HepG2 (cell line): ENCODE measurements at regions not wholly inside any gene's neighbourhood (a gene's known extent, or its start where the extent isn't known, plus 50 kb on each side); places are given as distances from the start of the nearest gene placed in this dataset.

Source experiments
- ATAC-seq: fragments of 200-7000 bp; cut with Tn5 transposase; 3 replicates; pipeline ENCODE4 v1.9.1; 2020; ENCODE audit warnings: mild to moderate bottlenecking, moderate library complexity
- BruUV-seq: library from RNA; stranded (reverse); fragments of 400-500 nt; replicated peaks from 2 replicates; lab custom pipeline; 2021; lab: Mats Ljungman, UMichigan
- CTCF ChIA-PET: fragments of 300-600 bp; formaldehyde crosslinking; extraction: SDS; loops from one replicate; lab custom pipeline; 2021; ENCODE audit warnings: low total read pairs, inconsistent platforms, low intra/inter-chr PET ratio; lab: Yijun Ruan, JAX
- POLR2A ChIA-PET: fragments of 350-600 bp; sonication (Branson Sonifier 250); formaldehyde crosslinking; loops from one replicate; lab custom pipeline; 2020; ENCODE audit warnings: antibody characterized with exemption, inconsistent platforms; lab: Yijun Ruan, JAX
- DNase-seq: peaks from one replicate; pipeline ENCODE4 v3.0.0-alpha.2; 2015; ENCODE audit warnings: low spot score
- FAIRE-seq: peaks from 3 replicates; lab custom pipeline; 2011; peaks lifted over from hg19 to GRCh38; lab: Jason Lieb, UNC
- H2AFZ ChIP-seq: one replicate; pipeline ENCODE4 v1.6.1; 2011; ENCODE audit warnings: low read length, inconsistent platforms
- H3K27ac ChIP-seq: fragments of 300-600 bp; 3 replicates; pipeline ENCODE4 v1.8.0; 2011; ENCODE audit warnings: mixed run types, mild to moderate bottlenecking, mixed read lengths, low read length, inconsistent platforms; ENCODE audit not compliant: insufficient read depth; ENCODE audit errors: extremely low read length
- H3K27me3 ChIP-seq, 2 experiments: fragments of 200-600 bp in 1 of 2; 2 replicates in 1 of 2; 3 replicates in 1 of 2; pipeline versions ENCODE4 v1.6.0 to v1.8.0; 2011; ENCODE audit warnings: low read length in 2 of 2, mild to moderate bottlenecking in 2 of 2, moderate library complexity in 2 of 2, inconsistent platforms in 1 of 2; ENCODE audit not compliant: insufficient read depth in 2 of 2, control insufficient read depth in 1 of 2
- H3K36me3 ChIP-seq, 2 experiments: fragments of 200-600 bp in 1 of 2; replicated peaks in 1 of 2; 2 replicates in 1 of 2; 3 replicates in 1 of 2; pipeline versions ENCODE4 v1.5.1 to v1.8.0; 2011; ENCODE audit warnings: low read length in 2 of 2, inconsistent platforms in 1 of 2; ENCODE audit not compliant: insufficient read depth in 2 of 2, control insufficient read depth in 1 of 2
- H3K4me1 ChIP-seq: 2 replicates; pipeline ENCODE4 v1.5.1; 2012; ENCODE audit warnings: low read length, inconsistent platforms; ENCODE audit not compliant: insufficient read depth
- H3K4me2 ChIP-seq: 2 replicates; pipeline ENCODE4 v1.6.0; 2011; ENCODE audit warnings: low read depth, low read length, inconsistent platforms
- H3K4me3 ChIP-seq, 3 experiments: fragments of 200-600 bp in 1 of 3; sonication (generic), shearing (Covaris generic) in 1 of 3; replicated peaks in 1 of 3; 2 replicates each; pipeline ENCODE4 v1.5.1; 2011 to 2016; ENCODE audit warnings: low read length in 3 of 3, inconsistent platforms in 2 of 3, low read depth in 2 of 3, mild to moderate bottlenecking in 2 of 3, control low read depth in 1 of 3, mixed read lengths in 1 of 3; ENCODE audit not compliant: insufficient read depth in 1 of 3
- H3K79me2 ChIP-seq: one replicate; pipeline ENCODE4 v1.6.1; 2011; ENCODE audit warnings: low read length, inconsistent platforms; ENCODE audit not compliant: insufficient read depth
- H3K9ac ChIP-seq: 2 replicates; pipeline ENCODE4 v1.6.0; 2011; ENCODE audit warnings: mild to moderate bottlenecking, low read depth, low read length, inconsistent platforms; ENCODE audit not compliant: insufficient read depth
- H3K9me3 ChIP-seq: 2 replicates; pipeline ENCODE4 v1.5.1; 2012; ENCODE audit warnings: mild to moderate bottlenecking, low read length
- H4K20me1 ChIP-seq: 2 replicates; pipeline ENCODE4 v1.6.0; 2011; ENCODE audit warnings: inconsistent platforms, mild to moderate bottlenecking, low read length, moderate library complexity; ENCODE audit not compliant: insufficient read depth
- FOSL2 ChIP-seq: sonication (generic); formaldehyde crosslinking; IDR thresholded peaks from 2 replicates; pipeline ENCODE4 v1.4.0; 2020; ENCODE audit warnings: missing genetic modification reagents
- GTF2F1 ChIP-seq: fragments of 150-350 bp; IDR thresholded peaks from 2 replicates; pipeline ENCODE4 v1.6.1; 2014; ENCODE audit warnings: low read length
- MTA1 ChIP-seq: sonication (generic); formaldehyde crosslinking; IDR thresholded peaks from 2 replicates; pipeline ENCODE4 v1.4.0; 2020; ENCODE audit warnings: missing genetic modification reagents, mild to moderate bottlenecking, borderline replicate concordance
- POGK ChIP-seq: sonication (generic); formaldehyde crosslinking; conservative IDR thresholded peaks from 2 replicates; pipeline ENCODE4 v1.8.0; 2022; ENCODE audit warnings: mild to moderate bottlenecking, moderate library complexity, missing genetic modification reagents
- PREB ChIP-seq: sonication (generic); formaldehyde crosslinking; IDR thresholded peaks from 2 replicates; pipeline ENCODE4 v1.4.0; 2020; ENCODE audit warnings: missing genetic modification reagents
- RARA ChIP-seq: IDR thresholded peaks from 2 replicates; pipeline ENCODE4 v1.6.1; 2016; ENCODE audit warnings: missing genetic modification reagents, missing compliant biosample characterization
- TARDBP ChIP-seq: sonication (generic); formaldehyde crosslinking; IDR thresholded peaks from 2 replicates; pipeline ENCODE4 v1.8.0; 2022; ENCODE audit warnings: mild to moderate bottlenecking, missing genetic modification reagents
- U2AF1 ChIP-seq: fragments of 200-400 bp; formaldehyde crosslinking; optimal IDR thresholded peaks from 2 replicates; pipeline ENCODE3; 2017; ENCODE audit warnings: mild to moderate bottlenecking, low read depth, low read length
- ZBTB42 ChIP-seq: sonication (generic); formaldehyde crosslinking; IDR thresholded peaks from 2 replicates; pipeline ENCODE4 v1.5.0; 2020; ENCODE audit warnings: mild to moderate bottlenecking, missing genetic modification reagents
- ZNF282 ChIP-seq: fragments of 450-650 bp; IDR thresholded peaks from 2 replicates; pipeline ENCODE4 v1.6.1; 2018; ENCODE audit not compliant: partially characterized antibody
- ZNF460 ChIP-seq: sonication (generic); formaldehyde crosslinking; IDR thresholded peaks from 2 replicates; pipeline ENCODE4 v1.5.1; 2020; ENCODE audit warnings: missing genetic modification reagents, mild to moderate bottlenecking, borderline replicate concordance
- ZNF790 ChIP-seq: sonication (generic); formaldehyde crosslinking; IDR thresholded peaks from 2 replicates; pipeline ENCODE4 v1.8.0; 2022; ENCODE audit warnings: missing genetic modification reagents, mild to moderate bottlenecking, borderline replicate concordance
- ZSCAN9 ChIP-seq: IDR thresholded peaks from 2 replicates; pipeline ENCODE4 v1.6.1; 2016; ENCODE audit warnings: borderline replicate concordance
- WGBS: methylation state at CpG from one replicate; pipeline ENCODE4 v1.1.6; 2017; ENCODE audit warnings: low lambda C conversion rate; 5-methylcytosine and 5-hydroxymethylcytosine counted together
- in situ Hi-C: cut with HindIII; loops from 2 replicates; pipeline ENCODE4 v1.10.0; 2017; ENCODE audit warnings: low pct_unique_long_range_greater_than_20kb; ENCODE audit not compliant: extremely low pct_ligation_motif_present
- intact Hi-C: fragments of 100-400 bp; cut with micrococcal nuclease; formaldehyde crosslinking; loops from one replicate; pipeline ENCODE4 v1.10.0; 2022; ENCODE audit not compliant: unreplicated experiment
- TF ChIP-seq, protein P1 (sequence below): sonication (generic); formaldehyde crosslinking; conservative IDR thresholded peaks from 2 replicates; pipeline ENCODE4 v1.4.0; 2020; ENCODE audit warnings: mild to moderate bottlenecking, missing genetic modification reagents, moderate library complexity

DNA sequence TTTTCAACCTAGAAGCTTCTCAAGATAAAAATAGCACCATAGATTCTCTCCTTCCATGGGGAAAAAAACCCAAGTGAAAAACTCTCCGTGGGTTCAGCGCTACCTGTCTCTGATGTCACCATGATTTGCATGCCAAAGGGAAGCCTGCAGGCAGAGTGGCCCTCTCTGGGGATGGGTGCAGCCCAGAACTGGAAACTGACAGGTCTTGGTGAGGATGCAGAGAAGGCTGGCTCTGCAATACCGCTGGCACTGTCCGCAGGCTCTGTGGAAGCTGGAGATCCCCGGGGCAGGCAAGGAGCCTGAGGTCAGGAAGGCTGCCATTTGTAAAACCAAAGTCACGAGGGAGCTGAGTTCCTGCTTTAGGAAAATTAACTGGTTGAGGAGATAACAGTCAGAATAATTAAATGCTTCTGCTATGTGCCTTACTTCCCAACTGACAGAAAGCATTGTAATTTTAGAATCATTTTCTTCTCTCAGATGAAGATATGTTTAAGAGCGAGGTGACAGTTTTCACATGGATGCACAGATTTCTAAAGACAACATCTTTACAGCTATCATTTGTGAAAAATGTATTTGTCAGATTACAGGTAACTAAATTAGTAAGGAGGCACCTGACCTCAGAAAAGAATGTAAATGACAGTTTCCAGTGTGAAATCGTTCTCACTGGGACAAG, 731.5 kb upstream of the FZD8 start:
- WGBS: 28% methylated on average over 8 of the region's 8 CpGs
- POLR2A ChIA-PET: no interaction called here
- Histone ChIP-seq H3K79me2 (no peaks in the 10 kb centered on the region), H3K9ac (no peak overlapping the region), H3K4me2 (no peak overlapping the region), H4K20me1 (no peaks in the 10 kb centered on the region), H3K4me3 (no peak overlapping the region), H3K4me1 (no peaks in the 10 kb centered on the region), H2AFZ (no peak overlapping the region), H3K27me3 (no peaks in the 10 kb centered on the region), H3K36me3 (no peaks in the 10 kb centered on the region), H3K9me3 (no peaks in the 10 kb centered on the region)
- in situ Hi-C loops: no loop called here
- no peak for FAIRE-seq
- DNase-seq: no peak
- CTCF ChIA-PET: no interaction called here
- intact Hi-C loops: no loop called here
- no TSS peak for BruUV-seq
- TF ChIP-seq RARA (CRISPR knock-in tag) (no peak), ZBTB42 (CRISPR knock-in tag) (no peak), ZNF282 (no peak), PREB (CRISPR knock-in tag) (no peak), TARDBP (no peak), ZNF790 (CRISPR knock-in tag) (no peak), POGK (CRISPR knock-in tag) (no peak), ZSCAN9 (CRISPR knock-in tag) (no peak), GTF2F1 (no peak), MTA1 (CRISPR knock-in tag) (no peak), U2AF1 (no peak), FOSL2 (no peak), ZNF460 (CRISPR knock-in tag) (no peak)
- TF ChIP-seq, protein P1, sequence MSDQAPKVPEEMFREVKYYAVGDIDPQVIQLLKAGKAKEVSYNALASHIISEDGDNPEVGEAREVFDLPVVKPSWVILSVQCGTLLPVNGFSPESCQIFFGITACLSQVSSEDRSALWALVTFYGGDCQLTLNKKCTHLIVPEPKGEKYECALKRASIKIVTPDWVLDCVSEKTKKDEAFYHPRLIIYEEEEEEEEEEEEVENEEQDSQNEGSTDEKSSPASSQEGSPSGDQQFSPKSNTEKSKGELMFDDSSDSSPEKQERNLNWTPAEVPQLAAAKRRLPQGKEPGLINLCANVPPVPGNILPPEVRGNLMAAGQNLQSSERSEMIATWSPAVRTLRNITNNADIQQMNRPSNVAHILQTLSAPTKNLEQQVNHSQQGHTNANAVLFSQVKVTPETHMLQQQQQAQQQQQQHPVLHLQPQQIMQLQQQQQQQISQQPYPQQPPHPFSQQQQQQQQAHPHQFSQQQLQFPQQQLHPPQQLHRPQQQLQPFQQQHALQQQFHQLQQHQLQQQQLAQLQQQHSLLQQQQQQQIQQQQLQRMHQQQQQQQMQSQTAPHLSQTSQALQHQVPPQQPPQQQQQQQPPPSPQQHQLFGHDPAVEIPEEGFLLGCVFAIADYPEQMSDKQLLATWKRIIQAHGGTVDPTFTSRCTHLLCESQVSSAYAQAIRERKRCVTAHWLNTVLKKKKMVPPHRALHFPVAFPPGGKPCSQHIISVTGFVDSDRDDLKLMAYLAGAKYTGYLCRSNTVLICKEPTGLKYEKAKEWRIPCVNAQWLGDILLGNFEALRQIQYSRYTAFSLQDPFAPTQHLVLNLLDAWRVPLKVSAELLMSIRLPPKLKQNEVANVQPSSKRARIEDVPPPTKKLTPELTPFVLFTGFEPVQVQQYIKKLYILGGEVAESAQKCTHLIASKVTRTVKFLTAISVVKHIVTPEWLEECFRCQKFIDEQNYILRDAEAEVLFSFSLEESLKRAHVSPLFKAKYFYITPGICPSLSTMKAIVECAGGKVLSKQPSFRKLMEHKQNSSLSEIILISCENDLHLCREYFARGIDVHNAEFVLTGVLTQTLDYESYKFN (CRISPR knock-in tag): no peak
- TF ChIP-seq, all 625 proteins: peak for 0
- no peak for ATAC-seq
- no peak overlapping the region for H3K27ac ChIP-seq
